IMR-90 (cell line): ENCODE measurements at regions not wholly inside any gene's neighbourhood (a gene's known extent, or its start where the extent isn't known, plus 50 kb on each side); places are given as distances from the start of the nearest gene placed in this dataset.

Source experiments
- ATAC-seq: fragments of 200-7000 bp; cut with Tn5 transposase; 2 replicates; pipeline ENCODE4 v1.9.1; 2020; ENCODE audit warnings: low read depth, mild to moderate bottlenecking, moderate library complexity
- BruUV-seq: library from RNA; stranded (reverse); fragments of 400-500 nt; replicated peaks from 2 replicates; lab custom pipeline; 2021; lab: Mats Ljungman, UMichigan
- CTCF ChIA-PET: fragments of 300-600 bp; formaldehyde crosslinking; extraction: SDS; loops from one replicate; lab custom pipeline; 2021; ENCODE audit warnings: antibody characterized with exemption; lab: Yijun Ruan, JAX
- POLR2A ChIA-PET: fragments of 300-600 bp; sonication (Branson Sonifier 250); formaldehyde crosslinking; loops from one replicate; lab custom pipeline; 2022; ENCODE audit warnings: antibody characterized with exemption; ENCODE audit not compliant: unreplicated experiment; lab: Charles Lee
- DNase-seq: peaks from one replicate; pipeline ENCODE4 v3.0.0; 2013
- H2AFZ ChIP-seq: replicated peaks from 2 replicates; pipeline ENCODE3; 2013; ENCODE audit warnings: low read length, mild to moderate bottlenecking; ENCODE audit not compliant: poor library complexity
- H2AK5ac ChIP-seq: 2 replicates; pipeline ENCODE4 v1.6.1; 2013; ENCODE audit warnings: low read depth, low read length, inconsistent platforms
- H2AK9ac ChIP-seq: replicated peaks from 2 replicates; pipeline ENCODE3; 2013; ENCODE audit warnings: mild to moderate bottlenecking, low read depth, low read length, moderate library complexity; ENCODE audit not compliant: poor library complexity
- H2BK120ac ChIP-seq: 2 replicates; pipeline ENCODE4 v1.6.1; 2013; ENCODE audit warnings: low read depth, low read length, inconsistent platforms
- H2BK15ac ChIP-seq: 3 replicates; pipeline ENCODE4 v1.6.1; 2013; ENCODE audit warnings: low read depth, low read length, inconsistent platforms
- H2BK20ac ChIP-seq: 2 replicates; pipeline ENCODE4 v1.6.1; 2013; ENCODE audit warnings: low read depth, mild to moderate bottlenecking, inconsistent platforms, low read length, moderate library complexity
- H2BK5ac ChIP-seq: 2 replicates; pipeline ENCODE4 v1.6.1; 2013; ENCODE audit warnings: mild to moderate bottlenecking, low read depth, low read length, inconsistent platforms; ENCODE audit not compliant: poor library complexity, severe bottlenecking
- H3K14ac ChIP-seq: replicated peaks from 2 replicates; pipeline ENCODE4 v1.6.1; 2013; ENCODE audit warnings: low read depth, low read length, inconsistent platforms
- H3K18ac ChIP-seq: 2 replicates; pipeline ENCODE4 v1.6.1; 2013; ENCODE audit warnings: low read depth, low read length, control low read depth
- H3K23ac ChIP-seq: 2 replicates; pipeline ENCODE4 v1.6.1; 2013; ENCODE audit warnings: low read depth, low read length, inconsistent platforms
- H3K27ac ChIP-seq: 2 replicates; pipeline ENCODE4 v1.5.1; 2013; ENCODE audit warnings: mild to moderate bottlenecking, control low read depth, low read length; ENCODE audit not compliant: insufficient read depth
- H3K27me3 ChIP-seq: 2 replicates; pipeline ENCODE4 v1.6.1; 2013; ENCODE audit warnings: low read length; ENCODE audit not compliant: control insufficient read depth, insufficient read depth
- H3K36me3 ChIP-seq: 2 replicates; pipeline ENCODE4 v1.6.1; 2013; ENCODE audit warnings: low read length, mixed read lengths; ENCODE audit not compliant: control insufficient read depth, insufficient read depth
- H3K4ac ChIP-seq: 2 replicates; pipeline ENCODE4 v1.6.1; 2013; ENCODE audit warnings: low read depth, low read length, inconsistent platforms
- H3K4me1 ChIP-seq: 2 replicates; pipeline ENCODE4 v1.6.1; 2013; ENCODE audit warnings: low read length, mixed read lengths; ENCODE audit not compliant: control insufficient read depth, insufficient read depth
- H3K4me2 ChIP-seq: 2 replicates; pipeline ENCODE4 v1.6.1; 2013; ENCODE audit warnings: low read depth, mild to moderate bottlenecking, control low read depth, low read length, moderate library complexity
- H3K4me3 ChIP-seq: 2 replicates; pipeline ENCODE4 v1.5.1; 2013; ENCODE audit warnings: low read depth, mild to moderate bottlenecking, control low read depth, low read length, moderate library complexity; ENCODE audit not compliant: insufficient read depth
- H3K56ac ChIP-seq: 2 replicates; pipeline ENCODE4 v1.6.1; 2013; ENCODE audit warnings: low read length, inconsistent platforms; ENCODE audit not compliant: insufficient read depth; ENCODE audit errors: extremely low read depth
- H3K79me1 ChIP-seq, 2 experiments: 2 replicates each; pipeline ENCODE4 v1.6.1; 2013; ENCODE audit warnings: low read length in 2 of 2, inconsistent platforms in 1 of 2, low read depth in 1 of 2
- H3K9ac ChIP-seq: 2 replicates; pipeline ENCODE4 v1.6.1; 2013; ENCODE audit warnings: low read depth, low read length, control low read depth
- H3K9me1 ChIP-seq: 2 replicates; pipeline ENCODE4 v1.6.1; 2013; ENCODE audit warnings: low read length, inconsistent platforms; ENCODE audit not compliant: insufficient read depth
- H3K9me3 ChIP-seq: 2 replicates; pipeline ENCODE4 v1.6.1; 2013; ENCODE audit warnings: low read length; ENCODE audit not compliant: control insufficient read depth, insufficient read depth
- H4K20me1 ChIP-seq: 2 replicates; pipeline ENCODE4 v1.6.1; 2013; ENCODE audit warnings: low read length, inconsistent platforms; ENCODE audit not compliant: insufficient read depth
- H4K5ac ChIP-seq: 2 replicates; pipeline ENCODE4 v1.6.1; 2013; ENCODE audit warnings: mild to moderate bottlenecking, low read depth, low read length, control low read depth
- H4K8ac ChIP-seq, 2 experiments: 2 replicates each; pipeline ENCODE4 v1.6.1; 2013; ENCODE audit warnings: low read depth in 2 of 2, low read length in 2 of 2, control low read depth in 1 of 2, inconsistent platforms in 1 of 2
- H4K91ac ChIP-seq: 2 replicates; pipeline ENCODE4 v1.6.1; 2013; ENCODE audit warnings: low read depth, low read length, inconsistent platforms; ENCODE audit not compliant: insufficient read depth
- CHD1 ChIP-seq: IDR thresholded peaks from 2 replicates; pipeline ENCODE4 v1.6.1; 2012; ENCODE audit warnings: low read depth, low read length, improper control_type of control experiment
- FOS ChIP-seq: fragments of 150-350 bp; IDR thresholded peaks from 2 replicates; pipeline ENCODE4 v1.6.1; 2016; ENCODE audit warnings: low read depth, low read length
- MAFK ChIP-seq: IDR thresholded peaks from 2 replicates; pipeline ENCODE4 v1.6.1; 2012; ENCODE audit warnings: low read depth, low read length, improper control_type of control experiment
- MAZ ChIP-seq: IDR thresholded peaks from 2 replicates; pipeline ENCODE4 v1.6.1; 2012; ENCODE audit warnings: low read depth, mild to moderate bottlenecking, low read length, improper control_type of control experiment, moderate library complexity, borderline replicate concordance
- NFE2L2 ChIP-seq: fragments of 150-350 bp; IDR thresholded peaks from 2 replicates; pipeline ENCODE4 v1.6.1; 2016; ENCODE audit warnings: low read depth, mild to moderate bottlenecking, low read length
- POLR2A ChIP-seq: IDR thresholded peaks from 2 replicates; pipeline ENCODE4 v1.6.1; 2012; ENCODE audit warnings: mild to moderate bottlenecking, low read depth, low read length
- RAD21 ChIP-seq: IDR thresholded peaks from 2 replicates; pipeline ENCODE4 v1.6.1; 2012; ENCODE audit warnings: low read length, improper control_type of control experiment
- RCOR1 ChIP-seq: IDR thresholded peaks from 2 replicates; pipeline ENCODE4 v1.6.1; 2012; ENCODE audit warnings: mild to moderate bottlenecking, low read length, improper control_type of control experiment; ENCODE audit not compliant: insufficient replicate concordance
- RFX5 ChIP-seq: IDR thresholded peaks from 2 replicates; pipeline ENCODE4 v1.8.0; 2012; ENCODE audit warnings: low read depth, mild to moderate bottlenecking, low read length, moderate library complexity
- WGBS, 2 experiments: methylation state at CpG; one replicate each; pipeline versions ENCODE4 v1.1.5 to v1.1.7; 2013; ENCODE audit warnings: missing lambda C conversion rate in 2 of 2; ENCODE audit not compliant: insufficient read length in 1 of 2; ENCODE audit errors: extremely low coverage in 2 of 2; 5-methylcytosine and 5-hydroxymethylcytosine counted together
- dilution Hi-C: fragments of 300-500 bp; cut with HindIII; formaldehyde crosslinking; loops from one replicate; pipeline ENCODE4 v1.14.3; 2018; ENCODE audit warnings: low sequenced_read_pairs; ENCODE audit not compliant: unreplicated experiment
- in situ Hi-C: fragments of 300-500 bp; cut with MboI; formaldehyde crosslinking; loops from 3 replicates; pipeline ENCODE4 v1.14.3; 2019; ENCODE audit warnings: low sequenced_read_pairs, inconsistent platforms, mixed read lengths
- intact Hi-C: fragments of 100-400 bp; cut with micrococcal nuclease; formaldehyde crosslinking; loops from 2 replicates; pipeline ENCODE4 v1.10.0; 2022
- TF ChIP-seq, protein P1 (sequence below): conservative IDR thresholded peaks from 2 replicates; pipeline ENCODE4 v1.5.1; 2012; ENCODE audit warnings: mild to moderate bottlenecking, low read depth, low read length, improper control_type of control experiment

DNA sequence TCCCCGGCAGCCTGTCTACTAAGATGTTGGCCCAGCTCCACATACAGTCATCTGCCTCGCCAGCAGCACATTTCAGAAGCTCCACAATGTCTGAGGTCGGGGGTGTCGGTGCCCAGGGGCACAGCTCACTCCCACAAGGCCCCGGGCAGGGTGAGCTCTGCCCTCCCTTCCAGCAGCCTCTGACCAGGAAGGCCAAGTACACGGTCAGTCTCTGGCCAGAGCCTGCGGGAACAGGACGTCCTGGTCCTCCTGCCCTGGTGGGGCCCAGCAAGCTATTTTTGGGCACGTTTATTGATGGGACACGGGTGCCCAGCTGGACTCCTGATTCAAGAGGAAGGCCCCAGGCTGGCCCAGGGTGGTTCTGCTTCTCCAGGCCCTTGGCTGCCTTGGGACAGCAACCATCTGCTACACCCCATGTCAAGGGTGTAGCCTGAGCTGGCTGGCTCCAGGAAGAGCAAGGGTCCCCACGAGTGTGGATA is 114.9 kb upstream of the PTPN1 start:
- Histone ChIP-seq H4K5ac (no peak overlapping the region), H2BK120ac (no peak overlapping the region), H3K9ac (no peak overlapping the region), H3K14ac (no peak overlapping the region), H3K9me1 (peaks cover 7% of the 10 kb centered on the region; the same call in 1 of the 2 replicates), H3K27me3 (no peaks in the 10 kb centered on the region), H3K18ac (no peak overlapping the region), H3K56ac (no peak overlapping the region), H3K9me3 (no peaks in the 10 kb centered on the region), H2AK9ac (peak overlapping the region; percentile 55), H2AFZ (peak overlapping the region; percentile 72), H3K79me1 (no peaks in the 10 kb centered on the region), H4K8ac (no peak overlapping the region; a peak in 1 of 4 replicates), H3K4me3 (no peak overlapping the region), H3K23ac (no peak overlapping the region), H2BK5ac (no peak overlapping the region), H3K27ac (no peak overlapping the region), H3K4me2 (no peak overlapping the region), H4K91ac (no peak overlapping the region), H2AK5ac (peak overlapping the region; percentile 43), H4K20me1 (no peaks in the 10 kb centered on the region), H2BK20ac (no peak overlapping the region), H2BK15ac (peak overlapping the region; percentile 86; the same call in 1 of the 3 replicates), H3K36me3 (no peaks in the 10 kb centered on the region), H3K4me1 (peaks cover 20% of the 10 kb centered on the region), H3K4ac (peak overlapping the region; percentile 53)
- CTCF ChIA-PET: no interaction called here
- in situ Hi-C loops (no loop called here), dilution Hi-C loops (no loop called here), intact Hi-C loops (no loop called here)
- peak; percentile 34 for DNase-seq
- peak; percentile 54 for ATAC-seq
- TF ChIP-seq NFE2L2 (no peak), RCOR1 (no peak), MAZ (no peak), CHD1 (no peak), POLR2A (no peak), RFX5 (no peak), RAD21 (no peak), MAFK (no peak), FOS (no peak)
- TF ChIP-seq, protein P1, sequence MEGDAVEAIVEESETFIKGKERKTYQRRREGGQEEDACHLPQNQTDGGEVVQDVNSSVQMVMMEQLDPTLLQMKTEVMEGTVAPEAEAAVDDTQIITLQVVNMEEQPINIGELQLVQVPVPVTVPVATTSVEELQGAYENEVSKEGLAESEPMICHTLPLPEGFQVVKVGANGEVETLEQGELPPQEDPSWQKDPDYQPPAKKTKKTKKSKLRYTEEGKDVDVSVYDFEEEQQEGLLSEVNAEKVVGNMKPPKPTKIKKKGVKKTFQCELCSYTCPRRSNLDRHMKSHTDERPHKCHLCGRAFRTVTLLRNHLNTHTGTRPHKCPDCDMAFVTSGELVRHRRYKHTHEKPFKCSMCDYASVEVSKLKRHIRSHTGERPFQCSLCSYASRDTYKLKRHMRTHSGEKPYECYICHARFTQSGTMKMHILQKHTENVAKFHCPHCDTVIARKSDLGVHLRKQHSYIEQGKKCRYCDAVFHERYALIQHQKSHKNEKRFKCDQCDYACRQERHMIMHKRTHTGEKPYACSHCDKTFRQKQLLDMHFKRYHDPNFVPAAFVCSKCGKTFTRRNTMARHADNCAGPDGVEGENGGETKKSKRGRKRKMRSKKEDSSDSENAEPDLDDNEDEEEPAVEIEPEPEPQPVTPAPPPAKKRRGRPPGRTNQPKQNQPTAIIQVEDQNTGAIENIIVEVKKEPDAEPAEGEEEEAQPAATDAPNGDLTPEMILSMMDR: no peak
- whole genome bisulfite sequencing, 2 experiments: 26% methylated on average over 9 of the region's 11 CpGs; no CpG with 5 or more reads in 1 of the 2 experiments
- POLR2A ChIA-PET: no interaction called here
- BruUV-seq: no TSS peak
